ENCODE measurements at regions not wholly inside any gene's neighbourhood (a gene's known extent, or its start where the extent isn't known, plus 50 kb on each side); places are given as distances from the start of the nearest gene placed in this dataset.

DNA sequence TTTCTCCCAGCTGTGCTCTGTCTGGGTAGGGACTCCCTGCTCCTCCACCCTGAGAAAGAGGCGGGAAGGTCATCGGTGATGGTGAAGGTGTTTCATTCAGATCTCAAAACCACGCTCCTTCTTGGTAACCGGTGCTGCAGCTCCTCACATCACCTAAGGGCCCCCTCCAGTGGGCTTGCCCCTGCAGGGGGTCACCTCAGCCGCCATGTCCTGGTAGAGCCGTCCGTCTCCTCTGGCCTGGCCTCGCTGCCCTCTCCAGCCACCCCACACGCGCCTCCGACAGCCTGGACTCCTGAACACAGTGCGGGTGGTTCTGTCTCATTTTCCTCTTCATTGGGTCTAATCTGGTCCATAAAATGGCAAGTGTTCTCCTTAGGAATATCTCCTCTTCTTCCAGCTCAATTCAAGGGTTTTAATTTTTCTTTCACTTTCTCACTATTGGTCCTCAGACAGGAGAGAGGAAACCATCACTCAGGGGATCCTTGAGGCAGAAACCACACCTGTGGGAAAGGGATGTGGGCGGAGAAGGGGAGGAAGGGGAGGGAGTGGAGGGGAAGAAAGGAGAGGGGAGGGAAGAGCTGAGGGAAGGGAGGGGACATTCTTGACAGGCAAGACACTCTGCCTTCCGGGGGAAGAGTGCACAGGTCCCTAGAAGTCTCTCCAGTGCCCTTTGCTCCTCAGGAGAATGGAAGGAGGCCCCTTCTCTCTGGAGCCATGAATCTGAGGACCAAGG, 1338.4 kb downstream of the TBC1D22A start:
- TF ChIP-seq POLR2AphosphoS5 (IDR thresholded peaks at IDR 0.05; ENCODE audit: low read depth) = no peak
- TF ChIP-seq, protein P1, sequence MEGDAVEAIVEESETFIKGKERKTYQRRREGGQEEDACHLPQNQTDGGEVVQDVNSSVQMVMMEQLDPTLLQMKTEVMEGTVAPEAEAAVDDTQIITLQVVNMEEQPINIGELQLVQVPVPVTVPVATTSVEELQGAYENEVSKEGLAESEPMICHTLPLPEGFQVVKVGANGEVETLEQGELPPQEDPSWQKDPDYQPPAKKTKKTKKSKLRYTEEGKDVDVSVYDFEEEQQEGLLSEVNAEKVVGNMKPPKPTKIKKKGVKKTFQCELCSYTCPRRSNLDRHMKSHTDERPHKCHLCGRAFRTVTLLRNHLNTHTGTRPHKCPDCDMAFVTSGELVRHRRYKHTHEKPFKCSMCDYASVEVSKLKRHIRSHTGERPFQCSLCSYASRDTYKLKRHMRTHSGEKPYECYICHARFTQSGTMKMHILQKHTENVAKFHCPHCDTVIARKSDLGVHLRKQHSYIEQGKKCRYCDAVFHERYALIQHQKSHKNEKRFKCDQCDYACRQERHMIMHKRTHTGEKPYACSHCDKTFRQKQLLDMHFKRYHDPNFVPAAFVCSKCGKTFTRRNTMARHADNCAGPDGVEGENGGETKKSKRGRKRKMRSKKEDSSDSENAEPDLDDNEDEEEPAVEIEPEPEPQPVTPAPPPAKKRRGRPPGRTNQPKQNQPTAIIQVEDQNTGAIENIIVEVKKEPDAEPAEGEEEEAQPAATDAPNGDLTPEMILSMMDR (conservative IDR thresholded peaks at IDR 0.05; ENCODE audit: low read depth in 2 of 2) = no peak
- no peak for TF ChIP-seq EZH2 (IDR thresholded peaks at IDR 0.05; ENCODE audit: low read depth, unreplicated experiment)
- TF ChIP-seq REST (IDR thresholded peaks at IDR 0.05; ENCODE audit: unreplicated experiment) = no peak
- no peak for TF ChIP-seq ETS1 (IDR thresholded peaks at IDR 0.05)
- TF ChIP-seq EZH2phosphoT487 (IDR thresholded peaks at IDR 0.05; ENCODE audit: unreplicated experiment) = no peak

Measured in GM23338 (cell line).